Umbilical cord (tissue), 1 donor: ENCODE measurements at regions not wholly inside any gene's neighbourhood (a gene's known extent, or its start where the extent isn't known, plus 50 kb on each side); places are given as distances from the start of the nearest gene placed in this dataset.

Experiments used
- DNase-seq: peaks from one replicate; pipeline ENCODE4 v3.0.0-alpha.2; 2015; ENCODE audit warnings: low spot score

- no peak for DNase-seq
Observed at GRCh38 chr6:93787841-93788240, 368.5 kb upstream of the EPHA7 start.

GRCh38 chr6:93786474-93787330, 367.3 kb upstream of the EPHA7 start:
- DNase-seq, result peak; percentile 13

GRCh38 chr6:93785694-93786030, 366.3 kb upstream of the EPHA7 start:
- DNase-seq, result no peak

- DNase-seq, result peak; percentile 45
Observed at GRCh38 chr6:93784794-93785693, 365.7 kb upstream of the EPHA7 start.

GRCh38 chr6:93779086-93779841, 359.9 kb upstream of the EPHA7 start:
- DNase-seq, result peak; percentile 91

GRCh38 chr6:93759190-93759589, 339.8 kb upstream of the EPHA7 start:
- no peak for DNase-seq

- DNase-seq, result no peak
Observed at GRCh38 chr6:93751969-93752368, 332.6 kb upstream of the EPHA7 start.

- DNase-seq, result no peak
Observed at GRCh38 chr6:93749930-93750329, 330.6 kb upstream of the EPHA7 start.

- no peak for DNase-seq
Observed at GRCh38 chr6:93749191-93749590, 329.8 kb upstream of the EPHA7 start.

- DNase-seq, result no peak
Observed at GRCh38 chr6:93746892-93747291, 327.5 kb upstream of the EPHA7 start.

- DNase-seq, result no peak
Observed at GRCh38 chr6:93745306-93745705, 325.9 kb upstream of the EPHA7 start.

GRCh38 chr6:93735099-93735498, 315.7 kb upstream of the EPHA7 start:
- no peak for DNase-seq

- DNase-seq, result no peak
Observed at GRCh38 chr6:93731306-93731705, 311.9 kb upstream of the EPHA7 start.

- DNase-seq, result peak; percentile 14
Observed at GRCh38 chr6:93728150-93728549, 308.8 kb upstream of the EPHA7 start.

- no peak for DNase-seq
Observed at GRCh38 chr6:93727447-93727846, 308.1 kb upstream of the EPHA7 start.

- DNase-seq, result peak; percentile 25
Observed at GRCh38 chr6:93721386-93722048, 302.2 kb upstream of the EPHA7 start.

GRCh38 chr6:93713974-93714373, 294.6 kb upstream of the EPHA7 start:
- no peak for DNase-seq

- DNase-seq, result no peak
Observed at GRCh38 chr6:93703431-93703830, 284.1 kb upstream of the EPHA7 start.

- peak; percentile 35 for DNase-seq
Observed at GRCh38 chr6:93701526-93701925, 282.2 kb upstream of the EPHA7 start.

GRCh38 chr6:93685494-93685893, 266.1 kb upstream of the EPHA7 start:
- no peak for DNase-seq

- DNase-seq, result no peak
Observed at GRCh38 chr6:93684339-93684738, 265.0 kb upstream of the EPHA7 start.
